Choroid plexus epithelial cell (primary cell): ENCODE measurements at regions not wholly inside any gene's neighbourhood (a gene's known extent, or its start where the extent isn't known, plus 50 kb on each side); places are given as distances from the start of the nearest gene placed in this dataset.

ENCODE experiments used
- DNase-seq: peaks from one replicate; pipeline ENCODE4 v3.0.0-alpha.2; 2010; ENCODE audit warnings: low read depth
- H3K4me3 ChIP-seq: 2 replicates; pipeline ENCODE4 v1.5.1; 2011; ENCODE audit warnings: low read depth, mild to moderate bottlenecking, control low read depth, low read length, moderate library complexity
- CTCF ChIP-seq: conservative IDR thresholded peaks from 2 replicates; pipeline ENCODE4 v1.5.1; 2011; ENCODE audit warnings: low read depth, mild to moderate bottlenecking, control low read depth, inconsistent platforms, low read length, moderate library complexity

GRCh38 chr2:126836761-126837679, 61.7 kb upstream of the TEX51 start:
- no peak for TF ChIP-seq CTCF
- no peak overlapping the region for H3K4me3 ChIP-seq
- DNase-seq = no peak

GRCh38 chr2:126837966-126838715, 60.5 kb upstream of the TEX51 start:
- DNase-seq = no peak
- TF ChIP-seq CTCF = no peak
- H3K4me3 ChIP-seq = no peak overlapping the region

- no peak overlapping the region for H3K4me3 ChIP-seq
- no peak for DNase-seq
- no peak for TF ChIP-seq CTCF
Observed at GRCh38 chr2:126838716-126838985, 60.0 kb upstream of the TEX51 start.

GRCh38 chr2:126839796-126840195, 58.9 kb upstream of the TEX51 start:
- no peak overlapping the region for H3K4me3 ChIP-seq
- no peak for DNase-seq
- no peak for TF ChIP-seq CTCF

- DNase-seq = no peak
- H3K4me3 ChIP-seq = no peak overlapping the region
- no peak for TF ChIP-seq CTCF
Observed at GRCh38 chr2:126843081-126843480, 55.6 kb upstream of the TEX51 start.

- no peak for TF ChIP-seq CTCF
- H3K4me3 ChIP-seq = no peak overlapping the region
- DNase-seq = no peak
Observed at GRCh38 chr2:126846241-126846640, 52.4 kb upstream of the TEX51 start.
